ENCODE measurements at regions not wholly inside any gene's neighbourhood (a gene's known extent, or its start where the extent isn't known, plus 50 kb on each side); places are given as distances from the start of the nearest gene placed in this dataset.
"Not testable (repeated sequence)": the region's sequence is repeated elsewhere in the genome, so short reads cannot be mapped to it uniquely, and the experiment has no call there.

GRCh38 chr5:157938101-157938500 lies 79.2 kb upstream of the CLINT1 start:
- H3K4me3 Mint-ChIP-seq; intact Hi-C loops (cut with micrococcal nuclease); H3K27me3 Mint-ChIP-seq; H3K4me1 Mint-ChIP-seq (ENCODE audit: low read depth); H3K36me3 Mint-ChIP-seq (ENCODE audit: low read depth); H3K27ac Mint-ChIP-seq: not testable (repeated sequence)
- H3K9me3 Mint-ChIP-seq = peaks cover 11% of the 10 kb centered on the region

- H3K27ac Mint-ChIP-seq; intact Hi-C loops (cut with micrococcal nuclease); H3K4me3 Mint-ChIP-seq; H3K27me3 Mint-ChIP-seq; H3K36me3 Mint-ChIP-seq (ENCODE audit: low read depth); H3K4me1 Mint-ChIP-seq (ENCODE audit: low read depth): not testable (repeated sequence)
- H3K9me3 Mint-ChIP-seq = peaks cover 11% of the 10 kb centered on the region
These were observed 78.0 kb upstream of the CLINT1 start for GRCh38 chr5:157936776-157937501.

- no peak overlapping the region for H3K4me3 Mint-ChIP-seq
- H3K36me3 Mint-ChIP-seq (ENCODE audit: low read depth) = no peaks in the 10 kb centered on the region
- no peak overlapping the region for H3K27ac Mint-ChIP-seq
- H3K27me3 Mint-ChIP-seq = no peaks in the 10 kb centered on the region
- no peaks in the 10 kb centered on the region for H3K4me1 Mint-ChIP-seq (ENCODE audit: low read depth)
- H3K9me3 Mint-ChIP-seq = peaks cover 11% of the 10 kb centered on the region
- intact Hi-C loops (cut with micrococcal nuclease) = no loop called here
These were observed 75.7 kb upstream of the CLINT1 start for GRCh38 chr5:157934600-157934999.

GRCh38 chr5:157933005-157933404 lies 74.1 kb upstream of the CLINT1 start:
- H3K36me3 Mint-ChIP-seq (ENCODE audit: low read depth) = no peaks in the 10 kb centered on the region
- no peaks in the 10 kb centered on the region for H3K27me3 Mint-ChIP-seq
- H3K4me3 Mint-ChIP-seq = no peak overlapping the region
- H3K4me1 Mint-ChIP-seq (ENCODE audit: low read depth) = no peaks in the 10 kb centered on the region
- H3K27ac Mint-ChIP-seq = no peak overlapping the region
- H3K9me3 Mint-ChIP-seq = peaks cover 11% of the 10 kb centered on the region
- intact Hi-C loops (cut with micrococcal nuclease) = no loop called here

GRCh38 chr5:157930710-157931109 lies 71.8 kb upstream of the CLINT1 start:
- H3K4me3 Mint-ChIP-seq = no peak overlapping the region
- intact Hi-C loops (cut with micrococcal nuclease) = no loop called here
- peaks cover 11% of the 10 kb centered on the region for H3K9me3 Mint-ChIP-seq
- H3K27ac Mint-ChIP-seq = no peak overlapping the region
- no peaks in the 10 kb centered on the region for H3K27me3 Mint-ChIP-seq
- no peaks in the 10 kb centered on the region for H3K4me1 Mint-ChIP-seq (ENCODE audit: low read depth)
- no peaks in the 10 kb centered on the region for H3K36me3 Mint-ChIP-seq (ENCODE audit: low read depth)

- H3K9me3 Mint-ChIP-seq = no peaks in the 10 kb centered on the region
These were observed 68.0 kb upstream of the CLINT1 start for GRCh38 chr5:157926977-157927376.

GRCh38 chr5:157925786-157926671 lies 67.1 kb upstream of the CLINT1 start:
- H3K9me3 Mint-ChIP-seq = no peaks in the 10 kb centered on the region
- H3K36me3 Mint-ChIP-seq (ENCODE audit: low read depth) = no peaks in the 10 kb centered on the region
- H3K27me3 Mint-ChIP-seq = no peaks in the 10 kb centered on the region
- no peak overlapping the region for H3K27ac Mint-ChIP-seq
- no peak overlapping the region for H3K4me3 Mint-ChIP-seq
- intact Hi-C loops (cut with micrococcal nuclease) = no loop called here
- no peaks in the 10 kb centered on the region for H3K4me1 Mint-ChIP-seq (ENCODE audit: low read depth)

More at GRCh38 chr5:157926977-157927376, 68.0 kb upstream of the CLINT1 start:
- no peaks in the 10 kb centered on the region for H3K27me3 Mint-ChIP-seq
- no peaks in the 10 kb centered on the region for H3K36me3 Mint-ChIP-seq (ENCODE audit: low read depth)
- H3K4me3 Mint-ChIP-seq = no peak overlapping the region
- intact Hi-C loops (cut with micrococcal nuclease) = no loop called here
- no peak overlapping the region for H3K27ac Mint-ChIP-seq
- H3K4me1 Mint-ChIP-seq (ENCODE audit: low read depth) = no peaks in the 10 kb centered on the region

GRCh38 chr5:157924931-157925729 lies 66.2 kb upstream of the CLINT1 start:
- peaks cover 8% of the 10 kb centered on the region for H3K4me1 Mint-ChIP-seq (ENCODE audit: low read depth)
- H3K9me3 Mint-ChIP-seq = no peaks in the 10 kb centered on the region
- no peak overlapping the region for H3K27ac Mint-ChIP-seq

GRCh38 chr5:157924490-157924889 lies 65.5 kb upstream of the CLINT1 start:
- no peak overlapping the region for H3K27ac Mint-ChIP-seq
- intact Hi-C loops (cut with micrococcal nuclease) = no loop called here
- H3K4me3 Mint-ChIP-seq = no peak overlapping the region
- peaks cover 15% of the 10 kb centered on the region for H3K4me1 Mint-ChIP-seq (ENCODE audit: low read depth)
- no peaks in the 10 kb centered on the region for H3K27me3 Mint-ChIP-seq
- no peaks in the 10 kb centered on the region for H3K36me3 Mint-ChIP-seq (ENCODE audit: low read depth)
- no peaks in the 10 kb centered on the region for H3K9me3 Mint-ChIP-seq

More at GRCh38 chr5:157924931-157925729, 66.2 kb upstream of the CLINT1 start:
- intact Hi-C loops (cut with micrococcal nuclease) = no loop called here
- H3K36me3 Mint-ChIP-seq (ENCODE audit: low read depth) = no peaks in the 10 kb centered on the region
- no peaks in the 10 kb centered on the region for H3K27me3 Mint-ChIP-seq
- no peak overlapping the region for H3K4me3 Mint-ChIP-seq

GRCh38 chr5:157923765-157924164 lies 64.8 kb upstream of the CLINT1 start:
- Mint-ChIP-seq H3K4me1 (ENCODE audit: low read depth) (peaks cover 22% of the 10 kb centered on the region), H3K36me3 (ENCODE audit: low read depth) (no peaks in the 10 kb centered on the region), H3K4me3 (no peak overlapping the region), H3K9me3 (no peaks in the 10 kb centered on the region), H3K27me3 (no peaks in the 10 kb centered on the region), H3K27ac (no peak overlapping the region)
- intact Hi-C loops (cut with micrococcal nuclease) = no loop called here

- no peak overlapping the region for H3K27ac Mint-ChIP-seq
- no peaks in the 10 kb centered on the region for H3K36me3 Mint-ChIP-seq (ENCODE audit: low read depth)
- no peaks in the 10 kb centered on the region for H3K9me3 Mint-ChIP-seq
- no peaks in the 10 kb centered on the region for H3K27me3 Mint-ChIP-seq
- intact Hi-C loops (cut with micrococcal nuclease) = no loop called here
- H3K4me1 Mint-ChIP-seq (ENCODE audit: low read depth) = peaks cover 34% of the 10 kb centered on the region
- H3K4me3 Mint-ChIP-seq = no peak overlapping the region
These were observed 63.1 kb upstream of the CLINT1 start for GRCh38 chr5:157922026-157922425.

- Mint-ChIP-seq H3K36me3 (ENCODE audit: low read depth) (no peaks in the 10 kb centered on the region), H3K9me3 (no peaks in the 10 kb centered on the region), H3K4me1 (ENCODE audit: low read depth) (peaks cover 34% of the 10 kb centered on the region), H3K27ac (no peak overlapping the region), H3K4me3 (no peak overlapping the region), H3K27me3 (no peaks in the 10 kb centered on the region)
- intact Hi-C loops (cut with micrococcal nuclease) = loop anchor here (2.0 kb wide), 1 partner anchor 66 kb away; no protein-coding TSS in a partner anchor
These were observed 61.9 kb upstream of the CLINT1 start for GRCh38 chr5:157920828-157921170.

GRCh38 chr5:157918811-157919742 lies 60.1 kb upstream of the CLINT1 start:
- H3K27ac Mint-ChIP-seq = peak overlapping the region; percentile 5
- no peaks in the 10 kb centered on the region for H3K36me3 Mint-ChIP-seq (ENCODE audit: low read depth)
- H3K9me3 Mint-ChIP-seq = no peaks in the 10 kb centered on the region
- peak overlapping the region; percentile 35 for H3K4me3 Mint-ChIP-seq
- H3K27me3 Mint-ChIP-seq = no peaks in the 10 kb centered on the region
- peaks cover 34% of the 10 kb centered on the region for H3K4me1 Mint-ChIP-seq (ENCODE audit: low read depth)
- intact Hi-C loops (cut with micrococcal nuclease) = no loop called here
